Endothelial cell of umbilical vein (primary cell): ENCODE measurements at regions not wholly inside any gene's neighbourhood (a gene's known extent, or its start where the extent isn't known, plus 50 kb on each side); places are given as distances from the start of the nearest gene placed in this dataset.

Source experiments
- BruUV-seq: library from RNA; stranded (reverse); fragments of 400-500 nt; replicated peaks from 2 replicates; lab custom pipeline; 2021; lab: Mats Ljungman, UMichigan
- CTCF ChIA-PET: fragments of 300-600, 350-600 bp; sonication (Branson Sonifier 250); formaldehyde crosslinking; loops from one replicate; lab custom pipeline; 2021; ENCODE audit warnings: antibody characterized with exemption, inconsistent platforms; lab: Charles Lee
- POLR2A ChIA-PET: fragments of 300-600, 350-600 bp; sonication (Branson Sonifier 250); formaldehyde crosslinking; loops from one replicate; lab custom pipeline; 2021; ENCODE audit warnings: antibody characterized with exemption, inconsistent platforms; lab: Charles Lee
- DNase-seq: peaks from one replicate; pipeline ENCODE4 v3.0.0-alpha.2; 2011; ENCODE audit warnings: low read depth, low spot score
- FAIRE-seq: peaks from 2 replicates; lab custom pipeline; 2011; peaks lifted over from hg19 to GRCh38; lab: Jason Lieb, UNC
- H2AFZ ChIP-seq: 2 replicates; pipeline ENCODE4 v1.6.0; 2012; ENCODE audit warnings: low read depth, low read length, control low read depth, inconsistent platforms
- H3K27ac ChIP-seq: 2 replicates; pipeline ENCODE4 v1.5.1; 2011; ENCODE audit warnings: low read depth, mild to moderate bottlenecking, control low read depth, low read length, moderate library complexity; ENCODE audit not compliant: insufficient read depth
- H3K27me3 ChIP-seq, 2 experiments: 2 replicates each; pipeline versions ENCODE4 v1.6.0 to v1.6.1; 2011; ENCODE audit warnings: low read length in 2 of 2, mixed read lengths in 1 of 2; ENCODE audit not compliant: control insufficient read depth in 2 of 2, insufficient read depth in 2 of 2
- H3K36me3 ChIP-seq, 2 experiments: 2 replicates in 1 of 2; 3 replicates in 1 of 2; pipeline ENCODE4 v1.5.1; 2011; ENCODE audit warnings: low read length in 2 of 2, mild to moderate bottlenecking in 1 of 2, moderate library complexity in 1 of 2; ENCODE audit not compliant: control insufficient read depth in 2 of 2, insufficient read depth in 2 of 2; ENCODE audit errors: extremely low read depth in 1 of 2
- H3K4me1 ChIP-seq: 3 replicates; pipeline ENCODE4 v1.5.1; 2011; ENCODE audit warnings: mild to moderate bottlenecking, low read length; ENCODE audit not compliant: control insufficient read depth, insufficient read depth; ENCODE audit errors: extremely low read depth
- H3K4me2 ChIP-seq: 2 replicates; pipeline ENCODE4 v1.6.1; 2011; ENCODE audit warnings: low read length, control low read depth, mixed read lengths; ENCODE audit not compliant: insufficient read depth
- H3K4me3 ChIP-seq, 3 experiments: fragments of 200-600 bp in 1 of 3; sonication (generic), shearing (Covaris generic) in 1 of 3; replicated peaks in 1 of 3; 2 replicates each; pipeline ENCODE4 v1.5.1; 2011 to 2016; ENCODE audit warnings: control low read depth in 3 of 3, low read length in 3 of 3, mild to moderate bottlenecking in 2 of 3, inconsistent platforms in 1 of 3, low read depth in 1 of 3, moderate library complexity in 1 of 3; ENCODE audit not compliant: insufficient read depth in 1 of 3
- H3K79me2 ChIP-seq: 2 replicates; pipeline ENCODE4 v1.6.0; 2012; ENCODE audit warnings: low read length, inconsistent platforms; ENCODE audit not compliant: control insufficient read depth, insufficient read depth
- H3K9ac ChIP-seq: replicated peaks from 2 replicates; pipeline ENCODE3; 2011; ENCODE audit warnings: low read length, control low read depth; ENCODE audit not compliant: insufficient read depth; ENCODE audit errors: extremely low read depth
- H3K9me1 ChIP-seq: replicated peaks from 3 replicates; pipeline ENCODE4 v1.6.0; 2011; ENCODE audit warnings: mild to moderate bottlenecking, low read length; ENCODE audit not compliant: control insufficient read depth, insufficient read depth; ENCODE audit errors: extremely low read depth
- H3K9me3 ChIP-seq: replicated peaks from 2 replicates; pipeline ENCODE4 v1.5.1; 2012; ENCODE audit warnings: low read length, inconsistent platforms; ENCODE audit not compliant: control insufficient read depth, insufficient read depth
- H4K20me1 ChIP-seq: replicated peaks from 2 replicates; pipeline ENCODE3; 2011; ENCODE audit warnings: mild to moderate bottlenecking, low read length; ENCODE audit not compliant: control insufficient read depth, insufficient read depth; ENCODE audit errors: extremely low read depth
- CTCF ChIP-seq, 2 donors: IDR thresholded peaks; 1 replicate in 1 of 2; 2 replicates in 1 of 2; pipeline ENCODE4 v1.5.1; 2011; ENCODE audit warnings: low read length in 2 of 2, mild to moderate bottlenecking in 2 of 2, moderate library complexity in 2 of 2, control low read depth in 1 of 2, inconsistent platforms in 1 of 2, low read depth in 1 of 2; ENCODE audit not compliant: insufficient read depth in 1 of 2; ENCODE audit errors: extremely low read depth in 1 of 2
- EZH2 ChIP-seq: IDR thresholded peaks from 2 replicates; pipeline ENCODE4 v1.6.1; 2012; ENCODE audit warnings: borderline replicate concordance, low read depth, mild to moderate bottlenecking, moderate library complexity, low read length, inconsistent platforms; ENCODE audit not compliant: severe bottlenecking
- FOS ChIP-seq: IDR thresholded peaks from 2 replicates; pipeline ENCODE4 v1.6.1; 2011; ENCODE audit warnings: mild to moderate bottlenecking, low read length, moderate library complexity, borderline replicate concordance; ENCODE audit not compliant: insufficient read depth
- GATA2 ChIP-seq: IDR thresholded peaks from 2 replicates; pipeline ENCODE4 v1.7.0; 2011; ENCODE audit warnings: low read depth, mild to moderate bottlenecking, moderate library complexity, mixed read lengths, low read length; ENCODE audit not compliant: insufficient read length, insufficient read depth
- JUN ChIP-seq: IDR thresholded peaks from 2 replicates; pipeline ENCODE4 v1.6.1; 2011; ENCODE audit warnings: borderline replicate concordance, low read depth; ENCODE audit not compliant: insufficient read length, insufficient read depth
- MYC ChIP-seq: IDR thresholded peaks from one replicate; pipeline ENCODE4 v1.6.1; 2011; ENCODE audit warnings: mild to moderate bottlenecking, low read depth, low read length
- POLR2A ChIP-seq: IDR thresholded peaks from 2 replicates; pipeline ENCODE4 v1.6.1; 2012; ENCODE audit warnings: low read depth, mild to moderate bottlenecking, control low read depth, low read length
- POLR2AphosphoS5 ChIP-seq: IDR thresholded peaks from 2 replicates; pipeline ENCODE4 v1.6.1; 2012; ENCODE audit warnings: low read depth, mild to moderate bottlenecking, control low read depth, low read length, moderate library complexity; ENCODE audit not compliant: insufficient read depth
- dilution Hi-C: fragments of 300-500 bp; cut with MboI; formaldehyde crosslinking; loops from one replicate; pipeline ENCODE4 v1.15.0; 2019; ENCODE audit warnings: low sequenced_read_pairs; ENCODE audit not compliant: extremely low pct_ligation_motif_present
- intact Hi-C: fragments of 100-400 bp; cut with micrococcal nuclease; formaldehyde crosslinking; loops from one replicate; pipeline ENCODE4 v1.10.0; 2022

- H2AFZ ChIP-seq, result no peak overlapping the region
- no peaks in the 10 kb centered on the region for H3K9me1 ChIP-seq
- DNase-seq (no peak), FAIRE-seq (no peak)
- H3K4me3 ChIP-seq, result no peak overlapping the region
- H3K27me3 ChIP-seq, result no peaks in the 10 kb centered on the region
- CTCF ChIA-PET, result no interaction called here
- TF ChIP-seq EZH2 (no peak), FOS (no peak), GATA2 (no peak), CTCF (IDR thresholded peaks at IDR 0.05; ENCODE audit: extremely low read depth in 1 of 2, insufficient read depth in 1 of 2, low read depth in 1 of 2, low read length in 2 of 2) (no peak), MYC (no peak), POLR2A (no peak), JUN (no peak), POLR2AphosphoS5 (no peak)
- H3K36me3 ChIP-seq, result no peaks in the 10 kb centered on the region
- BruUV-seq, result no TSS peak
- intact Hi-C loops, result no loop called here
- no peak overlapping the region for H3K27ac ChIP-seq
- H4K20me1 ChIP-seq, result no peaks in the 10 kb centered on the region
- H3K79me2 ChIP-seq, result no peaks in the 10 kb centered on the region
- dilution Hi-C loops, result no loop called here
- H3K9ac ChIP-seq, result no peak overlapping the region
- POLR2A ChIA-PET, result no interaction called here
- no peaks in the 10 kb centered on the region for H3K4me1 ChIP-seq
- no peak overlapping the region for H3K4me2 ChIP-seq
- no peaks in the 10 kb centered on the region for H3K9me3 ChIP-seq
Observed at GRCh38 chr17:68693466-68693865, 92.3 kb upstream of the FAM20A start.
